SHP77 treated with DMSO at 0.1 percent for 48 hours (cell line): ENCODE measurements at regions not wholly inside any gene's neighbourhood (a gene's known extent, or its start where the extent isn't known, plus 50 kb on each side); places are given as distances from the start of the nearest gene placed in this dataset.
"Not testable (repeated sequence)": the region's sequence is repeated elsewhere in the genome, so short reads cannot be mapped to it uniquely, and the experiment has no call there.

Experiments used
- DNase-seq: peaks from one replicate; lab custom pipeline; 2025; lab: John Stamatoyannopoulos, UW

- peak; percentile 16 for DNase-seq
These were observed 52.4 kb upstream of the PMPCB start for GRCh38 chr7:103244865-103245264.

- no peak for DNase-seq
These were observed 56.4 kb upstream of the PMPCB start for GRCh38 chr7:103240806-103241205.

- DNase-seq: not testable (repeated sequence)
These were observed 61.4 kb upstream of the PMPCB start for GRCh38 chr7:103235824-103236223.

GRCh38 chr7:103234877-103235276, 62.4 kb upstream of the PMPCB start:
- not testable (repeated sequence) for DNase-seq

- DNase-seq: not testable (repeated sequence)
These were observed 69.4 kb upstream of the PMPCB start for GRCh38 chr7:103227787-103228186.

GRCh38 chr7:103225798-103226197, 71.4 kb upstream of the PMPCB start:
- not testable (repeated sequence) for DNase-seq

GRCh38 chr7:103223065-103223464, 74.2 kb upstream of the NAPEPLD start:
- not testable (repeated sequence) for DNase-seq

GRCh38 chr7:103211049-103211448, 62.1 kb upstream of the NAPEPLD start:
- not testable (repeated sequence) for DNase-seq

- not testable (repeated sequence) for DNase-seq
These were observed 50.3 kb upstream of the NAPEPLD start for GRCh38 chr7:103199191-103199590.
